GM12891 (cell line): ENCODE measurements at regions not wholly inside any gene's neighbourhood (a gene's known extent, or its start where the extent isn't known, plus 50 kb on each side); places are given as distances from the start of the nearest gene placed in this dataset.

Experiments used
- DNase-seq: peaks from one replicate; pipeline ENCODE4 v3.0.0; 2011; ENCODE audit warnings: low spot score; ENCODE audit not compliant: insufficient read length
- FAIRE-seq: peaks from 2 replicates; lab custom pipeline; 2011; peaks lifted over from hg19 to GRCh38; lab: Jason Lieb, UNC
- PAX5 ChIP-seq: IDR thresholded peaks from 2 replicates; pipeline ENCODE4 v1.6.1; 2011; ENCODE audit warnings: low read length, moderate library complexity, mild to moderate bottlenecking; ENCODE audit not compliant: insufficient read depth, severe bottlenecking
- POLR2A ChIP-seq: IDR thresholded peaks from 2 replicates; pipeline ENCODE4 v1.6.1; 2011; ENCODE audit warnings: low read depth, low read length, control low read depth
- POLR2AphosphoS5 ChIP-seq: IDR thresholded peaks from 2 replicates; pipeline ENCODE4 v1.6.1; 2011; ENCODE audit warnings: low read depth, low read length, control low read depth
- POU2F2 ChIP-seq: IDR thresholded peaks from 2 replicates; pipeline ENCODE4 v1.6.1; 2011; ENCODE audit warnings: low read depth, mild to moderate bottlenecking, control low read depth, low read length, moderate library complexity
- SPI1 ChIP-seq: IDR thresholded peaks from 2 replicates; pipeline ENCODE4 v1.6.1; 2011; ENCODE audit warnings: low read depth, low read length, control low read depth
- TAF1 ChIP-seq: IDR thresholded peaks from 2 replicates; pipeline ENCODE4 v1.6.1; 2011; ENCODE audit warnings: low read depth, low read length, control low read depth

- FAIRE-seq = no peak
- TF ChIP-seq TAF1 (no peak), POLR2A (no peak), POLR2AphosphoS5 (no peak)
- no peak for DNase-seq
These were observed 1899.8 kb upstream of the NUDT12 start for GRCh38 chr5:105462377-105462776.

GRCh38 chr5:105460721-105461120 lies 1898.1 kb upstream of the NUDT12 start:
- FAIRE-seq (no peak), DNase-seq (no peak)
- no peak for TF ChIP-seq PAX5
- TF ChIP-seq POLR2AphosphoS5 = no peak

GRCh38 chr5:105453216-105453807 lies 1890.7 kb upstream of the NUDT12 start:
- no peak for FAIRE-seq
- no peak for DNase-seq
- TF ChIP-seq POU2F2 (no peak), POLR2AphosphoS5 (no peak), PAX5 (no peak), SPI1 (no peak), POLR2A (no peak), TAF1 (no peak)

- DNase-seq = no peak
- TF ChIP-seq SPI1 (no peak), POLR2AphosphoS5 (no peak), POLR2A (no peak), POU2F2 (no peak), PAX5 (no peak), TAF1 (no peak)
- no peak for FAIRE-seq
These were observed 1885.7 kb upstream of the NUDT12 start for GRCh38 chr5:105448271-105448670.

DNA sequence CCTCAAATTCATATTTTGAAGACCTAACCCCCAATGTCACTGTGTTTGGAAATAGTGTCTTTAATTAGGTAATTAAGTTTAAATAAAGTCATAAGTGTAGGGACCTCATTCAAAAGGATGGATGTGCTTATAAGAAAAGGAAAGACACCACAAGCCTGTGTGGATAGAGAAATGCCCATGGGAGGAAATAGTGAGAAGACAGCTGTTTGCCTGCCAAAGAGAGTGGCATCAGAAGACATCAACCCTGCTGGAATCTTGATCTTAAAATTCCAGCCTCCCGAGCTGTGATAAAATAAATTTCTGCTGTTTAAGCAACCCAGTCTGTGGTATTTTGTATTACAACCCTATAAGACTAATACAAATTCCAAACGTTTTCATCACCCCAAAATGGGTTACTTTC lies 1867.9 kb upstream of the NUDT12 start:
- no peak for DNase-seq
- no peak for FAIRE-seq
- TF ChIP-seq TAF1 = no peak
- no peak for TF ChIP-seq PAX5
- TF ChIP-seq POLR2A = no peak
- TF ChIP-seq SPI1 = no peak
- no peak for TF ChIP-seq POLR2AphosphoS5
- no peak for TF ChIP-seq POU2F2

DNA sequence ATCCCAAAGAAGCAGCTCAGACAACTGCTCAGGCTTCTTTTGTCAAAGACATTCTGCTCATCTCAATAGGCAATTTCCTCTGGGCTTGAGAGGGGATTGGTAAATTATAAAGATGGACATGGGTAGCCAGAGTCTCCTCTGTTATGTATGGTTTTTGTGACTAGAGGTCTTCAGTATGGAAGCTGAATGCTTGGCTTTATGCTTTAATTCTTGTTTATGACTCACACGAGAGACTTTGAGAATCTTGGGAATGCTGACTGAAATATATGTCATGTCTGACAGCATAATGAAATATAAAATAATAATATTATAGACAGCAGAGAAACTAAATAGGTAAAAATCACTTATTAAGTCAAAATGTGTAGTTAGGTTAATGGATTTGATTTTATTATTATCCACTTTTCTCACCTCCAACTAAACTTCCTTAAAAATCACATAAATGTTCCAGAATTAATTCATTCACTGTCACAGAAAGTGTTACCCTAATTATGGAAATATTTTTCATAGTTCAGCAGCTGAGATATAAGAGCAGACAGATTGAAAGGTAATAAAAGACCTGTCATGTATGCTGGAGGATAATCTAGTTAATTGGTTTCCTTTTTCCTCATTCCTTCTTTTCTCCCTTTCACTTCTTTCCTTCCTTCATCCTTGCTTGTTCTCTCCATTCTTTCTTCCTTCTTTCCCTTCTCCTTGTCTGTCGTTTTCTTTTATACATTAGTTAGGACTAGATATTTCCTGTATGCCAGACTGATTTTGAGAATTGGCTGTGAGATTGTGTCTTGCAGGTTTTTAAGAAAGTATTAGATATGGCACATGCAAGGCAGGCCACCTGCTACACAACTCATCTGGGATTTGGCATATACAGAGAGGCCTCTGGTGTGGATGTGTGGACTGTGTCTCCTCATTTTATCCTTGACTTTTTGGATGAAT lies 1866.1 kb upstream of the NUDT12 start:
- FAIRE-seq = no peak
- no peak for DNase-seq
- TF ChIP-seq SPI1 (no peak), TAF1 (no peak), POLR2A (no peak), POLR2AphosphoS5 (no peak), PAX5 (no peak)

DNA sequence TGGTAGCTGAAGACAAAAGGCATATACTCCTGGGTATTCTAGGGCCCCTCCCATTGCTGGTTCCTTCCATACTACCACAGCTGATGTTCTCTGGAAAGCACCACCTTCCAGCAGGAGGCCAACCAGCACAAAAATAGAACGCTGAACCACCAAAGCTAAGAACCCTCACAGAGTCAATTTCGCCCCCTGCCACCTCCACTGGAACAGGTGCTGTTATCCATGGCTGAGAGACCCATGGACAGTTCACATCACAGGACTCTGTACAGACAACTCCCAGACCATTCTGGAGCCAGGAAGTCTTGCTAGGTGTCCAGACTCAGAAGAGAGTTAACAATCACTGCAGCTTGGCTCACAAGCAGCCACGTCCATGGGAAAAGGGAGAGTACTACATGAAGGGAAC lies 1851.5 kb upstream of the NUDT12 start:
- TF ChIP-seq POLR2A (no peak), SPI1 (no peak), POLR2AphosphoS5 (no peak), TAF1 (no peak), POU2F2 (no peak), PAX5 (no peak)
- no peak for DNase-seq
- FAIRE-seq = no peak

DNA sequence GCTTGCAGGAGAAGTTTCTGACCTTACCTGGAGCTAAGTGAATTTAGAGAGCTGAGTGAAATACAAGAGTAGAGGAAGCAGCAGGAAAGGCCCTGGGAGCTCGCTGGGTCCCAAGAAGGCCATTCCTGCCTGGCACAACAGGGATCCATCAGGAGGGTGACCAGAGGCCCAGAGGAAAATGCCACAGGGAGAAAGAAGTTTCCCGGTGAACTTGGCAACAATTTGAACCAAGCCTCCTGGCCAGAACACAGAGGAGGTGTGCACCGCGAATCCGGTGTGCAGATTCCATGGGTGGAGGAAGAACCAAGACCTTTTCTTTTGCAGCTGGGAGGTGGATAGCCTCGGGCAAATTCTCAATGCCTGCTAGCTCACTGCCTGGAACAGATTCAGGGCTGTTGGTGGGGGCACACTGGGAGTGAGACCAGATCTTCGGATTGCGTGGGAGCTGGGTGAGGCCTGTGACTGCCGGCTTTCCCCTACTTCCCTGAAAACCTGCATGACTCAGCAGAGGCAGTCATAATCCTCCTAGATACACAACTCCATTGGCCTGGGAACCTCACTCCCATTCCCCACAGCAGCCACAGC lies 1850.9 kb upstream of the NUDT12 start:
- DNase-seq (no peak), FAIRE-seq (no peak)
- no peak for TF ChIP-seq POU2F2
- TF ChIP-seq TAF1 = no peak
- TF ChIP-seq SPI1 = no peak
- no peak for TF ChIP-seq POLR2A
- no peak for TF ChIP-seq PAX5
- TF ChIP-seq POLR2AphosphoS5 = no peak

- no peak for DNase-seq
- TF ChIP-seq POU2F2 = no peak
- no peak for TF ChIP-seq TAF1
- TF ChIP-seq POLR2A = no peak
- no peak for TF ChIP-seq SPI1
- no peak for TF ChIP-seq POLR2AphosphoS5
- TF ChIP-seq PAX5 = no peak
- FAIRE-seq = no peak
These were observed 1847.1 kb upstream of the NUDT12 start for GRCh38 chr5:105409695-105410094.
